ENCODE measurements at regions not wholly inside any gene's neighbourhood (a gene's known extent, or its start where the extent isn't known, plus 50 kb on each side); places are given as distances from the start of the nearest gene placed in this dataset.

DNA sequence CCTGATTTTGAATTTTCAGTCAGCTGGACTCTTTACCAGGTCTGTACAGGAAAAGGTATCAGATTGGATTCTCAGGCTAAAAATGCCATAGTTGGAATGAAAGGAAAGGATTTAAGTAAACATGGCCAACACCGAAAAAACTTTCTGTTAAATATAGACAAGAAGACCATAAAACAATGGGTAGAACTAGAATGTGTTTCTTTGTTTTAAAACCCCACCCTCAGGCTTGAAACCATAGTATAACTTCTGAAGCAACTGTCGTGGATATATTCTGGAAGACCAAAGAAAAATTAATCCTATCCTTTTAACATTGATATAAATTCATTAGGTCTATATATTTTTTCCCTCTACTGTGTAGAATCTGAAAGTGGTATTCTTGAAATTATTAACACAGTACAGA, 118.6 kb upstream of the HAPLN1 start:
- TF ChIP-seq POLR2AphosphoS5 (IDR thresholded peaks at IDR 0.05) (no peak), POLR2A (IDR thresholded peaks at IDR 0.05) (no peak), EP300 (IDR thresholded peaks at IDR 0.05) (no peak), CTCF (IDR thresholded peaks at IDR 0.05) (no peak)
- Histone ChIP-seq H3K36me3 (no peaks in the 10 kb centered on the region), H3K9me3 (no peaks in the 10 kb centered on the region), H3K27ac (no peak overlapping the region), H3K27me3 (no peaks in the 10 kb centered on the region), H3K4me1 (peaks cover 0 to under 1% (median 0%) of the 10 kb centered on the region in 4 donors), H3K4me3 (no peak overlapping the region)
- DNase-seq (no peak), ATAC-seq (ENCODE audit: low FRiP score in 2 of 2) (no peak)
- 47 to 51% methylated on average over 2 of the region's 2 CpGs for WGBS, 2 donors

- 87 to 91% methylated on average over 4 of the region's 4 CpGs for WGBS, 2 donors
- Histone ChIP-seq H3K36me3 (no peaks in the 10 kb centered on the region), H3K27ac (no peak overlapping the region), H3K4me1 (no peaks in the 10 kb centered on the region), H3K27me3 (no peaks in the 10 kb centered on the region), H3K9me3 (no peaks in the 10 kb centered on the region), H3K4me3 (no peak overlapping the region)
- no peak for ATAC-seq (ENCODE audit: low FRiP score in 2 of 2)
- TF ChIP-seq EP300 (IDR thresholded peaks at IDR 0.05) (no peak), CTCF (IDR thresholded peaks at IDR 0.05) (no peak), POLR2A (IDR thresholded peaks at IDR 0.05) (no peak), POLR2AphosphoS5 (IDR thresholded peaks at IDR 0.05) (no peak)
- DNase-seq = no peak
Observed at GRCh38 chr5:83837265-83837907, 116.7 kb upstream of the HAPLN1 start.

GRCh38 chr5:83834306-83834705, 113.7 kb upstream of the HAPLN1 start:
- ATAC-seq (ENCODE audit: low FRiP score in 2 of 2) (no peak), DNase-seq (no peak)
- Histone ChIP-seq H3K27me3 (no peaks in the 10 kb centered on the region), H3K36me3 (no peaks in the 10 kb centered on the region), H3K9me3 (no peaks in the 10 kb centered on the region), H3K4me3 (no peak overlapping the region), H3K27ac (no peak overlapping the region), H3K4me1 (no peaks in the 10 kb centered on the region)
- TF ChIP-seq CTCF (IDR thresholded peaks at IDR 0.05) (no peak), EP300 (IDR thresholded peaks at IDR 0.05) (no peak), POLR2A (IDR thresholded peaks at IDR 0.05) (no peak), POLR2AphosphoS5 (IDR thresholded peaks at IDR 0.05) (no peak)
- 92 to 99% methylated on average over 5 of the region's 5 CpGs for WGBS, 2 donors

- no peak for TF ChIP-seq POLR2AphosphoS5 (IDR thresholded peaks at IDR 0.05)
- no peak for TF ChIP-seq EP300 (IDR thresholded peaks at IDR 0.05)
- TF ChIP-seq POLR2A (IDR thresholded peaks at IDR 0.05) = no peak
- no peak for TF ChIP-seq CTCF (IDR thresholded peaks at IDR 0.05)
- H3K9me3 ChIP-seq = no peaks in the 10 kb centered on the region
- H3K27me3 ChIP-seq = no peaks in the 10 kb centered on the region
- no peak for ATAC-seq (ENCODE audit: low FRiP score in 2 of 2)
- no peak overlapping the region for H3K27ac ChIP-seq
- no peaks in the 10 kb centered on the region for H3K4me1 ChIP-seq
- H3K36me3 ChIP-seq = no peaks in the 10 kb centered on the region
- WGBS, 2 donors = 83 to 93% methylated on average over 1 of the region's 1 CpG
- DNase-seq = no peak
- H3K4me3 ChIP-seq = no peak overlapping the region
Observed at GRCh38 chr5:83831834-83832233, 111.2 kb upstream of the HAPLN1 start.

DNA sequence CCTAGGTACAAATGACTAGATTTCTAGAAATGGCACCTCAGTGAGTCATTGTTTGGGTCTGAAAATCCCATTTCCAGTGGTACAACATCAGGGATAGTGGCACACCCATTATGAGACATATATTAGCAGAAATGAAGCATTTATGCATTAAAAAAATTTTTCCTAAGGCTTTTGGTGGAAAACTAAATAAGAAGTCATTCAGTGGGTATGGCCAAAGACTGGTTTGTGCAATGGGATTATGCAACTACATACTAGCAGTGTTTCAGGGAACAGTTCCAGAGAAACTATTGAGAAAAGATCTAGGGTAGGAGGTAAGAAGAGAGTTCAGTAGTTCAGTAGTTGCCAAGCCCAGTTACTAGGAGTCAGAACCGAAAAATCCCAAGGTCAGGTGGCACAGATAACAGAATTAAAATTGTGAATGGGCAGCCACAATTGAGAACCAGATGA, 106.5 kb upstream of the HAPLN1 start:
- 45 to 48% methylated on average over 1 of the region's 1 CpG for WGBS, 2 donors
- Histone ChIP-seq H3K4me3 (no peak overlapping the region), H3K9me3 (no peaks in the 10 kb centered on the region), H3K36me3 (no peaks in the 10 kb centered on the region), H3K27ac (no peak overlapping the region), H3K4me1 (no peaks in the 10 kb centered on the region), H3K27me3 (no peaks in the 10 kb centered on the region)
- DNase-seq (no peak), ATAC-seq (ENCODE audit: low FRiP score in 2 of 2) (peak in 1 of 2 donors; percentile 61)
- TF ChIP-seq POLR2AphosphoS5 (IDR thresholded peaks at IDR 0.05) (peak in 1 of 2 donors; percentile 9), EP300 (IDR thresholded peaks at IDR 0.05) (no peak), POLR2A (IDR thresholded peaks at IDR 0.05) (no peak), CTCF (IDR thresholded peaks at IDR 0.05) (no peak)
